Dermis microvascular lymphatic vessel endothelial cell (primary cell): ENCODE measurements at regions not wholly inside any gene's neighbourhood (a gene's known extent, or its start where the extent isn't known, plus 50 kb on each side); places are given as distances from the start of the nearest gene placed in this dataset.

Experiments
- DNase-seq, 2 donors: peaks; one replicate each; pipeline versions ENCODE4 v3.0.0 to v3.0.0-alpha.2; 2010; ENCODE audit warnings: low read depth in 2 of 2

- DNase-seq = no peak
Measured at GRCh38 chr1:117803318-117803717, 126.1 kb downstream of the GDAP2 start.

GRCh38 chr1:117809764-117810163 is 119.7 kb downstream of the GDAP2 start:
- DNase-seq = no peak

- no peak for DNase-seq
Measured at GRCh38 chr1:117810553-117810952, 118.9 kb downstream of the GDAP2 start.

GRCh38 chr1:117812869-117813511 is 116.4 kb downstream of the GDAP2 start:
- no peak for DNase-seq
